Tibial nerve (tissue), 4 donors: ENCODE measurements at regions not wholly inside any gene's neighbourhood (a gene's known extent, or its start where the extent isn't known, plus 50 kb on each side); places are given as distances from the start of the nearest gene placed in this dataset.

Source experiments
- DNase-seq, 2 donors: peaks; one replicate each; pipeline ENCODE4 v3.0.0-alpha.2; 2019; ENCODE audit warnings: low spot score in 2 of 2
- H3K27ac ChIP-seq, 4 donors: fragments of 200-600 bp; sonication (generic) in 3 of 4; one replicate each; pipeline ENCODE4 v1.5.1; 2017 to 2019; ENCODE audit warnings: mild to moderate bottlenecking in 1 of 4
- H3K27me3 ChIP-seq, 2 donors: fragments of 200-600 bp; sonication (generic) in 1 of 2; one replicate each; pipeline versions ENCODE4 v1.5.1 to v1.6.0; 2017 to 2019
- H3K36me3 ChIP-seq, 3 donors: fragments of 200-600 bp; sonication (generic); one replicate each; pipeline ENCODE4 v1.5.1; 2018 to 2019
- H3K4me1 ChIP-seq, 4 donors: fragments of 200-600 bp; sonication (generic) in 3 of 4; one replicate each; pipeline ENCODE4 v1.5.1; 2017 to 2019
- H3K4me3 ChIP-seq, 4 donors: fragments of 200-600 bp; sonication (generic) in 3 of 4; one replicate each; pipeline ENCODE4 v1.5.1; 2017 to 2019; ENCODE audit warnings: mild to moderate bottlenecking in 1 of 4, moderate library complexity in 1 of 4
- H3K9me3 ChIP-seq, 4 donors: fragments of 200-600 bp; sonication (generic) in 3 of 4; one replicate each; pipeline ENCODE4 v1.5.1; 2017 to 2019
- CTCF ChIP-seq, 5 experiments: fragments of 200-600 bp in 3 of 5; fragments of 450-650 bp in 2 of 5; sonication (generic) in 3 of 5; IDR thresholded peaks; one replicate each; pipeline ENCODE4 v1.5.1; 2016 to 2019; ENCODE audit warnings: antibody characterized with exemption in 5 of 5, mild to moderate bottlenecking in 3 of 5, moderate library complexity in 2 of 5
- EP300 ChIP-seq, 2 donors: sonication (generic); formaldehyde crosslinking; IDR thresholded peaks; one replicate each; pipeline ENCODE4 v1.6.1; 2017; ENCODE audit warnings: antibody characterized with exemption in 2 of 2, mild to moderate bottlenecking in 1 of 2
- POLR2A ChIP-seq, 2 donors: fragments of 450-650 bp; IDR thresholded peaks; one replicate each; pipeline ENCODE4 v1.6.1; 2017; ENCODE audit warnings: antibody characterized with exemption in 2 of 2, mild to moderate bottlenecking in 2 of 2, moderate library complexity in 2 of 2
- WGBS, 2 donors: methylation state at CpG; one replicate each; pipeline ENCODE4 v1.1.5; 2018; 5-methylcytosine and 5-hydroxymethylcytosine counted together

DNA sequence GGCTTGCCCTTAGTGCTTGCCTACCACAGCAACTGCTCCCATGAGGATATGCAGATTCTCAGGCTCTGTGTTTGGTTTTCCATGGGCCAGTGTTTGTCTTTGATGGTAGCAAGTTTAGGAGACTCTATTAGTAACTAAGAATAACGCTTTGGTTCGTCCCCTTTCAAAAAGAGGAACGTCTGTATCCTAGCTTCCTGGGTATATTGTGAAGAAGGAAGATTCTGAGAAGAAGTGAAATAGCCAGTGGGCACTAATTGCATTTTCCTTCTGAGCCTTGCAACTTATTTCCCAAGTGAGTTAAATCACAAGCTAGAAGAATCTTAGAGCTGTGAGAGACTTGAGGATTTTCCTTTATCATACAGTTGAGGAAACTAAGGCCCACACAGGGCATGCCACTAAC is 376.8 kb downstream of the PIK3R1 start:
- H3K36me3 ChIP-seq = no peaks in the 10 kb centered on the region
- no peak overlapping the region for H3K4me3 ChIP-seq
- 69 to 82% methylated on average over 3 of the region's 3 CpGs for WGBS, 2 donors
- no peaks in the 10 kb centered on the region for H3K27me3 ChIP-seq
- H3K27ac ChIP-seq = no peak overlapping the region
- TF ChIP-seq CTCF (IDR thresholded peaks at IDR 0.05) (no peak), POLR2A (IDR thresholded peaks at IDR 0.05) (no peak), EP300 (IDR thresholded peaks at IDR 0.05) (no peak)
- no peaks in the 10 kb centered on the region for H3K4me1 ChIP-seq
- no peak for DNase-seq
- no peaks in the 10 kb centered on the region for H3K9me3 ChIP-seq

DNA sequence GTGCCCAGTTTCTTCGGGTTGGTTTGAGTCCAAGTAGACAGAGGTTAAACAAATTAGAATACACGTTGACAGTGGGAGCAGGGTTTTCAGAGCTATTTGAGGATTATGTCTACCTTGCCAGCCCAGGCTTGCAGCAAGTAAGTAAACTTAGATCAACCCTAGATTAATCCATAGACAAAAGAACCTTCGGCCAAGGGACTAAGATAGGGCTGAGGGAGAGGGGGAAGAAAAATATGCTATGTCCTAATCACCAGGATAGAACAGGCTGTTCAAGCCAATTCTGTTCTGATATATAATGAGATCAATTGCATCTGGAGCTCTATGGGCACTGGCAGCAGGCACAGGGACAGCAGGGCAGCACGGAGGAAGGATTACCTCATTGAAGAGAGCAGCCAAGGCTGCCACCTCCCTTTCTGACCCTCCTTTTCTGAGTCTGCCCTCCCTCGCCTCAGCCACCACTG is 377.7 kb downstream of the PIK3R1 start:
- H3K27me3 ChIP-seq = no peaks in the 10 kb centered on the region
- 70 to 76% methylated on average over 5 of the region's 5 CpGs for WGBS, 2 donors
- no peaks in the 10 kb centered on the region for H3K4me1 ChIP-seq
- no peaks in the 10 kb centered on the region for H3K9me3 ChIP-seq
- H3K36me3 ChIP-seq = no peaks in the 10 kb centered on the region
- no peak overlapping the region for H3K27ac ChIP-seq
- no peak for DNase-seq
- TF ChIP-seq POLR2A (IDR thresholded peaks at IDR 0.05) = no peak
- no peak for TF ChIP-seq EP300 (IDR thresholded peaks at IDR 0.05)
- no peak for TF ChIP-seq CTCF (IDR thresholded peaks at IDR 0.05)
- H3K4me3 ChIP-seq = no peak overlapping the region

GRCh38 chr5:68612972-68613371 is 397.4 kb downstream of the PIK3R1 start:
- no peaks in the 10 kb centered on the region for H3K4me1 ChIP-seq
- WGBS, 2 donors = 90 to 96% methylated on average over 1 of the region's 1 CpG
- no peaks in the 10 kb centered on the region for H3K27me3 ChIP-seq
- TF ChIP-seq POLR2A (IDR thresholded peaks at IDR 0.05) (no peak), CTCF (IDR thresholded peaks at IDR 0.05) (no peak), EP300 (IDR thresholded peaks at IDR 0.05) (no peak)
- no peaks in the 10 kb centered on the region for H3K36me3 ChIP-seq
- no peak overlapping the region for H3K4me3 ChIP-seq
- no peak for DNase-seq
- H3K9me3 ChIP-seq = peaks cover 0 to 33% (median 8%) of the 10 kb centered on the region in 4 donors
- no peak overlapping the region for H3K27ac ChIP-seq

- Histone ChIP-seq H3K4me3 (no peak overlapping the region), H3K4me1 (no peaks in the 10 kb centered on the region), H3K27ac (no peak overlapping the region), H3K9me3 (no peaks in the 10 kb centered on the region), H3K27me3 (no peaks in the 10 kb centered on the region), H3K36me3 (no peaks in the 10 kb centered on the region)
- TF ChIP-seq POLR2A (IDR thresholded peaks at IDR 0.05) = no peak
- TF ChIP-seq EP300 (IDR thresholded peaks at IDR 0.05) = no peak
- TF ChIP-seq CTCF (IDR thresholded peaks at IDR 0.05) = no peak
- no peak for DNase-seq
- WGBS, 2 donors = 81 to 87% methylated on average over 2 of the region's 2 CpGs
Measured at GRCh38 chr5:68618501-68618900, 402.9 kb downstream of the PIK3R1 start.

- Histone ChIP-seq H3K4me1 (no peaks in the 10 kb centered on the region), H3K27ac (no peak overlapping the region), H3K9me3 (no peaks in the 10 kb centered on the region), H3K36me3 (no peaks in the 10 kb centered on the region), H3K4me3 (no peak overlapping the region), H3K27me3 (no peaks in the 10 kb centered on the region)
- TF ChIP-seq POLR2A (IDR thresholded peaks at IDR 0.05) (no peak), EP300 (IDR thresholded peaks at IDR 0.05) (no peak), CTCF (IDR thresholded peaks at IDR 0.05) (no peak)
- DNase-seq = no peak
- WGBS, 2 donors = 94 to 97% methylated on average over 7 of the region's 7 CpGs
Measured at GRCh38 chr5:68627001-68627400, 411.4 kb downstream of the PIK3R1 start.
